NB4 (cell line): ENCODE measurements at regions not wholly inside any gene's neighbourhood (a gene's known extent, or its start where the extent isn't known, plus 50 kb on each side); places are given as distances from the start of the nearest gene placed in this dataset.

Experiments
- DNase-seq: peaks from one replicate; pipeline ENCODE4 v3.0.0; 2010; ENCODE audit warnings: low read depth
- H3K4me3 ChIP-seq: one replicate; pipeline ENCODE4 v1.5.1; 2011; ENCODE audit warnings: mild to moderate bottlenecking, low read depth, low read length, moderate library complexity
- MAX ChIP-seq: IDR thresholded peaks from 2 replicates; pipeline ENCODE4 v1.6.1; 2011; ENCODE audit warnings: low read depth, low read length
- MYC ChIP-seq: IDR thresholded peaks from 2 replicates; pipeline ENCODE4 v1.6.1; 2011; ENCODE audit warnings: low read depth, low read length
- POLR2A ChIP-seq: IDR thresholded peaks from 2 replicates; pipeline ENCODE4 v1.6.1; 2011; ENCODE audit warnings: mild to moderate bottlenecking; ENCODE audit not compliant: insufficient read length; ENCODE audit errors: extremely low read depth
- TF ChIP-seq, protein P1 (sequence below): IDR thresholded peaks from one replicate; pipeline ENCODE4 v1.5.1; 2012; ENCODE audit warnings: low read depth, low read length

DNA sequence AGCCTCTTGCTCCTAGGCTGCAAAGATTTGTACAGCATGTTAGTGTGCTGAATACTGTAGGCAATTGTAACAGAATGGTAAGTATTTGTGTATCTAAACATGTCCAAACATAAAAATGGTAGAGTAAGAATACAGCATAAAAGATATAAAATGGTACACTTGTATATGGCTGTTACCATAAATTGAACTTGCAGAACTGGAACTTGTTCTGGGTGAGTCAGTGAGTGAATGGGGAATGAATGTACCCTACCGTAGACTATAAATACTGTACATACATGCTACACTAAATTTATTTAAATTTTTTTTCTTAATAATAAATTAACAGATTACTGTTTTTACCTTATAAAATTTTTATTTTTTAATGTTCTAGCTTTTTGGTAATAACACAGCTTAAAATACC, 858.7 kb downstream of the ROBO2 start:
- no peak overlapping the region for H3K4me3 ChIP-seq
- TF ChIP-seq MYC: no peak
- TF ChIP-seq, protein P1, sequence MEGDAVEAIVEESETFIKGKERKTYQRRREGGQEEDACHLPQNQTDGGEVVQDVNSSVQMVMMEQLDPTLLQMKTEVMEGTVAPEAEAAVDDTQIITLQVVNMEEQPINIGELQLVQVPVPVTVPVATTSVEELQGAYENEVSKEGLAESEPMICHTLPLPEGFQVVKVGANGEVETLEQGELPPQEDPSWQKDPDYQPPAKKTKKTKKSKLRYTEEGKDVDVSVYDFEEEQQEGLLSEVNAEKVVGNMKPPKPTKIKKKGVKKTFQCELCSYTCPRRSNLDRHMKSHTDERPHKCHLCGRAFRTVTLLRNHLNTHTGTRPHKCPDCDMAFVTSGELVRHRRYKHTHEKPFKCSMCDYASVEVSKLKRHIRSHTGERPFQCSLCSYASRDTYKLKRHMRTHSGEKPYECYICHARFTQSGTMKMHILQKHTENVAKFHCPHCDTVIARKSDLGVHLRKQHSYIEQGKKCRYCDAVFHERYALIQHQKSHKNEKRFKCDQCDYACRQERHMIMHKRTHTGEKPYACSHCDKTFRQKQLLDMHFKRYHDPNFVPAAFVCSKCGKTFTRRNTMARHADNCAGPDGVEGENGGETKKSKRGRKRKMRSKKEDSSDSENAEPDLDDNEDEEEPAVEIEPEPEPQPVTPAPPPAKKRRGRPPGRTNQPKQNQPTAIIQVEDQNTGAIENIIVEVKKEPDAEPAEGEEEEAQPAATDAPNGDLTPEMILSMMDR: no peak
- no peak for TF ChIP-seq MAX
- no peak for TF ChIP-seq POLR2A
- DNase-seq: no peak

- TF ChIP-seq MAX (no peak), MYC (no peak), POLR2A (no peak)
- TF ChIP-seq, protein P1: no peak
- DNase-seq: no peak
Measured at GRCh38 chr3:77902675-77903074, 862.8 kb downstream of the ROBO2 start.

DNA sequence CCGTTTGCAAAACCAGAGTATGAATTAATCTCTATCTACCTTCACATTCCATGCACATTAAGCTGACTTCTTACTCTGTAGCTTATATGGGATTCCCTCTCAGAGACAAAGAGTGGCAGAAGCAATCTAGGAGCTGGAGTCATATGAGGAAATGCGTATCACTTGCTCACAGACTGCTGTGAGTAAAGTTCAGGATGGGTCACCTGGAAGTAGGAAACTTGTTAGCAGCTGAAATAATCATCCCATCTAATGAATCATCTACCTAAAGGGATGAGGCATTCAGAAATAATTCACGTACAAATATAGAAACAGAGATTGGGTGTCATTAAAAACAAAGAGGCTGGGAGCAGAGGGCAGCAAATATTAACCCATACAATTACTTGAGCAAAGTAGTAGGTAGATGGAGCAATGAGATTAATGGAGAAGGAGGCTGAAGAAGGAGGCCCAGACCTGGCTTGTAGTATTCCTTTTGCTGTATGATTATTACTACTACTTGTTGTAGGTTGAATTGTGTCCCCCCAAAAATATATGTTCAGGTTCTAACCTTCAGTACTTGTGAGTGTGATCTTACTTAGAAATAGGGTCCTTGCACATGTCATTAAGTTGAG, 866.3 kb downstream of the ROBO2 start:
- no peak overlapping the region for H3K4me3 ChIP-seq
- no peak for DNase-seq
- TF ChIP-seq, protein P1: no peak
- TF ChIP-seq MYC (no peak), POLR2A (no peak), MAX (no peak)

More at GRCh38 chr3:77902675-77903074, 862.8 kb downstream of the ROBO2 start:
- no peak overlapping the region for H3K4me3 ChIP-seq

- no peak for TF ChIP-seq MAX
- no peak for TF ChIP-seq POLR2A
- TF ChIP-seq, protein P1: no peak
- TF ChIP-seq MYC: no peak
- no peak for DNase-seq
- H3K4me3 ChIP-seq: no peak overlapping the region
Measured at GRCh38 chr3:77913524-77914174, 873.8 kb downstream of the ROBO2 start.

DNA sequence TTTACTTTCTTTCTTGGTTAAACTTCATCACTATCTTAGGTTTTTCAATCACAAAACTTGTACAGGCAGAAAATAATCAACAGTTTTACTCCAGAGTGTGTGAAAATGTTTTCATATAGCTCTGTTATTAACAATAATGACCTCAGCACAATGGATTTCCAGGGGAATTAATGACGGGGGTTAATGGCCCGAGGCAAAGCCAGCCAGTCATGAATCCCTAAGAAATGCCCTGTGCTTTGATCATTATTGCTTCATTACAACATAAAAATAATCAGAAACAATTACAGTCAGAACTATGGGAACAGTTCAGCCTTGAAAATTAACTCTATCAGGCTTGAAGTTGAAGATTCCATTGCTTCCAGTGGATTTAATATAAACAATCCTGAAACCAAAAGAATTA, 875.4 kb downstream of the ROBO2 start:
- H3K4me3 ChIP-seq: no peak overlapping the region
- TF ChIP-seq MYC: no peak
- TF ChIP-seq, protein P1: no peak
- no peak for DNase-seq

GRCh38 chr3:77917225-77917624, 877.3 kb downstream of the ROBO2 start:
- TF ChIP-seq, protein P1: no peak
- TF ChIP-seq POLR2A: no peak
- TF ChIP-seq MYC: no peak
- no peak for TF ChIP-seq MAX
- no peak overlapping the region for H3K4me3 ChIP-seq
- DNase-seq: no peak
